Nephron (organoid): ENCODE measurements at regions not wholly inside any gene's neighbourhood (a gene's known extent, or its start where the extent isn't known, plus 50 kb on each side); places are given as distances from the start of the nearest gene placed in this dataset.

ENCODE experiments used
- H3K27ac Mint-ChIP-seq, 3 experiments: 2 replicates each; pipeline ENCODE4 v1.8.0; 2020; ENCODE audit warnings: mixed read lengths in 3 of 3, mild to moderate bottlenecking in 2 of 3, moderate library complexity in 1 of 3
- H3K27me3 Mint-ChIP-seq: 2 replicates; pipeline ENCODE4 v1.8.0; 2021; ENCODE audit warnings: low read depth, mild to moderate bottlenecking, moderate library complexity, mixed read lengths
- H3K36me3 Mint-ChIP-seq: 2 replicates; pipeline ENCODE4 v1.8.0; 2020; ENCODE audit warnings: low read depth, mixed read lengths
- H3K4me1 Mint-ChIP-seq: 2 replicates; pipeline ENCODE4 v1.8.0; 2020; ENCODE audit warnings: mixed read lengths
- H3K4me3 Mint-ChIP-seq, 3 experiments: 2 replicates each; pipeline ENCODE4 v1.8.0; 2020; ENCODE audit warnings: mild to moderate bottlenecking in 3 of 3, mixed read lengths in 3 of 3, moderate library complexity in 2 of 3
- H3K9me3 Mint-ChIP-seq: 2 replicates; pipeline ENCODE4 v1.8.0; 2020; ENCODE audit warnings: mixed read lengths
- CTCF ChIP-seq, 3 experiments: fragments of 200-600 bp; sonication (generic); IDR thresholded peaks; one replicate each; pipeline ENCODE4 v1.5.0; 2021; ENCODE audit warnings: antibody characterized with exemption in 3 of 3; ENCODE audit not compliant: unreplicated experiment in 3 of 3

- no peaks in the 10 kb centered on the region for H3K27me3 Mint-ChIP-seq
- no peaks in the 10 kb centered on the region for H3K9me3 Mint-ChIP-seq
- TF ChIP-seq CTCF (IDR thresholded peaks at IDR 0.05; ENCODE audit: unreplicated experiment in 3 of 3) = no peak
- H3K27ac Mint-ChIP-seq = peak overlapping the region in 2 of 3 experiments; percentile 78 to 81
- H3K4me1 Mint-ChIP-seq = peaks cover 37% of the 10 kb centered on the region
- H3K4me3 Mint-ChIP-seq = peak overlapping the region in 2 of 3 experiments; percentile 27 to 77
- no peaks in the 10 kb centered on the region for H3K36me3 Mint-ChIP-seq
These were observed 276.2 kb upstream of the RARB start for GRCh38 chr3:25151903-25152295.

GRCh38 chr3:25153136-25153535 lies 274.9 kb upstream of the RARB start:
- no peak overlapping the region for H3K27ac Mint-ChIP-seq
- H3K9me3 Mint-ChIP-seq = no peaks in the 10 kb centered on the region
- no peak overlapping the region for H3K4me3 Mint-ChIP-seq
- TF ChIP-seq CTCF (IDR thresholded peaks at IDR 0.05; ENCODE audit: unreplicated experiment in 3 of 3) = no peak
- H3K4me1 Mint-ChIP-seq = peaks cover 43% of the 10 kb centered on the region
- no peaks in the 10 kb centered on the region for H3K27me3 Mint-ChIP-seq
- H3K36me3 Mint-ChIP-seq = no peaks in the 10 kb centered on the region

GRCh38 chr3:25153561-25153960 lies 274.5 kb upstream of the RARB start:
- H3K36me3 Mint-ChIP-seq = no peaks in the 10 kb centered on the region
- no peak for TF ChIP-seq CTCF (IDR thresholded peaks at IDR 0.05; ENCODE audit: unreplicated experiment in 3 of 3)
- H3K27me3 Mint-ChIP-seq = no peaks in the 10 kb centered on the region

GRCh38 chr3:25155652-25156471 lies 272.2 kb upstream of the RARB start:
- Mint-ChIP-seq H3K36me3 (no peaks in the 10 kb centered on the region), H3K9me3 (no peaks in the 10 kb centered on the region), H3K27ac (peak overlapping the region in 1 of 3 experiments; percentile 43), H3K27me3 (no peaks in the 10 kb centered on the region), H3K4me1 (peaks cover 52% of the 10 kb centered on the region), H3K4me3 (no peak overlapping the region)
- no peak for TF ChIP-seq CTCF (IDR thresholded peaks at IDR 0.05; ENCODE audit: unreplicated experiment in 3 of 3)

More at GRCh38 chr3:25153561-25153960, 274.5 kb upstream of the RARB start:
- no peak overlapping the region for H3K4me3 Mint-ChIP-seq
- no peaks in the 10 kb centered on the region for H3K9me3 Mint-ChIP-seq
- H3K27ac Mint-ChIP-seq = no peak overlapping the region
- H3K4me1 Mint-ChIP-seq = peaks cover 43% of the 10 kb centered on the region

GRCh38 chr3:25156626-25157025 lies 271.4 kb upstream of the RARB start:
- peak overlapping the region; percentile 36 to 74 (median 57) for H3K27ac Mint-ChIP-seq
- no peaks in the 10 kb centered on the region for H3K27me3 Mint-ChIP-seq
- H3K9me3 Mint-ChIP-seq = no peaks in the 10 kb centered on the region
- peaks cover 46% of the 10 kb centered on the region for H3K4me1 Mint-ChIP-seq
- no peaks in the 10 kb centered on the region for H3K36me3 Mint-ChIP-seq
- no peak overlapping the region for H3K4me3 Mint-ChIP-seq
- TF ChIP-seq CTCF (IDR thresholded peaks at IDR 0.05; ENCODE audit: unreplicated experiment in 3 of 3) = no peak

- Mint-ChIP-seq H3K4me1 (peaks cover 2% of the 10 kb centered on the region), H3K4me3 (no peak overlapping the region), H3K9me3 (peaks cover 13% of the 10 kb centered on the region), H3K27ac (no peak overlapping the region), H3K27me3 (no peaks in the 10 kb centered on the region), H3K36me3 (peaks cover 14% of the 10 kb centered on the region)
- no peak for TF ChIP-seq CTCF (IDR thresholded peaks at IDR 0.05; ENCODE audit: unreplicated experiment in 3 of 3)
These were observed 262.8 kb upstream of the RARB start for GRCh38 chr3:25165306-25165705.
